ENCODE measurements at regions not wholly inside any gene's neighbourhood (a gene's known extent, or its start where the extent isn't known, plus 50 kb on each side); places are given as distances from the start of the nearest gene placed in this dataset.
A peak's percentile ranks its signal among the peaks of the same experiment; 100 is the strongest.

GRCh38 chr10:9305018-9305655 lies 1250.6 kb downstream of the GATA3 start:
- ATAC-seq (ENCODE audit: low read depth) (peak; percentile 56), DNase-seq (peak; percentile 19)
- Histone ChIP-seq H2BK15ac (ENCODE audit: low read depth, low read length) (no peak overlapping the region), H2BK5ac (ENCODE audit: low read depth, low read length, poor library complexity, severe bottlenecking) (no peak overlapping the region), H4K8ac (ENCODE audit: low read depth in 2 of 2, low read length in 2 of 2) (no peak overlapping the region), H3K9me1 (ENCODE audit: insufficient read depth, low read length) (no peaks in the 10 kb centered on the region), H3K9me3 (ENCODE audit: control insufficient read depth, insufficient read depth, low read length) (no peaks in the 10 kb centered on the region), H3K36me3 (ENCODE audit: control insufficient read depth, insufficient read depth, low read length) (no peaks in the 10 kb centered on the region), H2BK20ac (ENCODE audit: low read depth, low read length) (no peak overlapping the region), H2BK120ac (ENCODE audit: low read depth, low read length) (no peak overlapping the region), H3K79me1 (ENCODE audit: low read depth in 1 of 2, low read length in 2 of 2) (no peaks in the 10 kb centered on the region), H3K27me3 (ENCODE audit: control insufficient read depth, insufficient read depth, low read length) (no peaks in the 10 kb centered on the region), H4K91ac (ENCODE audit: insufficient read depth, low read depth, low read length) (no peak overlapping the region), H4K20me1 (ENCODE audit: insufficient read depth, low read length) (no peaks in the 10 kb centered on the region), H3K4me2 (ENCODE audit: low read depth, low read length) (no peak overlapping the region), H3K27ac (ENCODE audit: insufficient read depth, low read length) (no peak overlapping the region), H3K14ac (replicated peaks; ENCODE audit: low read depth, low read length) (no peak overlapping the region), H3K4me3 (ENCODE audit: insufficient read depth, low read depth, low read length) (no peak overlapping the region), H2AK5ac (ENCODE audit: low read depth, low read length) (no peak overlapping the region), H3K4me1 (ENCODE audit: control insufficient read depth, insufficient read depth, low read length) (no peaks in the 10 kb centered on the region), H3K56ac (ENCODE audit: extremely low read depth, insufficient read depth, low read length) (no peak overlapping the region), H2AK9ac (replicated peaks; ENCODE audit: low read depth, low read length, poor library complexity) (no peak overlapping the region), H3K18ac (ENCODE audit: low read depth, low read length) (no peak overlapping the region), H3K9ac (ENCODE audit: low read depth, low read length) (no peak overlapping the region), H2AFZ (replicated peaks; ENCODE audit: low read length, poor library complexity) (no peak overlapping the region), H4K5ac (ENCODE audit: low read depth, low read length) (no peak overlapping the region), H3K4ac (ENCODE audit: low read depth, low read length) (no peak overlapping the region), H3K23ac (ENCODE audit: low read depth, low read length) (no peak overlapping the region)
- CTCF ChIA-PET: no interaction called here
- 0% methylated on average over 1 of the region's 6 CpGs; no CpG with 5 or more reads in 1 of the 2 experiments for WGBS, 2 experiments (ENCODE audit: extremely low coverage in 2 of 2, insufficient read length in 1 of 2)
- BruUV-seq (replicated peaks): no TSS peak
- dilution Hi-C loops (cut with HindIII; ENCODE audit: low sequenced_read_pairs, unreplicated experiment) (no loop called here), intact Hi-C loops (cut with micrococcal nuclease) (loop anchor here (10.0 kb wide), 1 partner anchor 1550 kb away; no protein-coding TSS in a partner anchor), in situ Hi-C loops (cut with MboI; ENCODE audit: low sequenced_read_pairs) (no loop called here)
- POLR2A ChIA-PET (ENCODE audit: unreplicated experiment): interaction anchor here (0.6 kb wide), 1 partner anchor 1780 kb away, joined by 6 read pairs; no protein-coding TSS in a partner anchor
- TF ChIP-seq USF2 (IDR thresholded peaks at IDR 0.05; ENCODE audit: low read depth, low read length) (no peak), RCOR1 (IDR thresholded peaks at IDR 0.05; ENCODE audit: insufficient replicate concordance, low read length) (no peak), CHD1 (IDR thresholded peaks at IDR 0.05; ENCODE audit: low read depth, low read length) (no peak), CEBPB (IDR thresholded peaks at IDR 0.05; ENCODE audit: low read depth, low read length) (no peak), RAD21 (IDR thresholded peaks at IDR 0.05; ENCODE audit: low read length) (peak; percentile 58), FOS (IDR thresholded peaks at IDR 0.05; ENCODE audit: low read depth, low read length) (no peak), MAZ (IDR thresholded peaks at IDR 0.05; ENCODE audit: borderline replicate concordance, low read depth, low read length) (no peak), ELK1 (IDR thresholded peaks at IDR 0.05; ENCODE audit: borderline replicate concordance, low read depth, low read length) (no peak), MXI1 (IDR thresholded peaks at IDR 0.05; ENCODE audit: borderline replicate concordance, low read depth, low read length) (no peak), RFX5 (IDR thresholded peaks at IDR 0.05; ENCODE audit: low read depth, low read length) (no peak), BHLHE40 (IDR thresholded peaks at IDR 0.05; ENCODE audit: low read depth, low read length) (no peak), POLR2A (IDR thresholded peaks at IDR 0.05; ENCODE audit: low read depth, low read length) (no peak), MAFK (IDR thresholded peaks at IDR 0.05; ENCODE audit: low read depth, low read length) (no peak), SMC3 (IDR thresholded peaks at IDR 0.05; ENCODE audit: low read depth, low read length) (peak; percentile 28; the same call in 1 of the 2 replicates), NFE2L2 (IDR thresholded peaks at IDR 0.05; ENCODE audit: low read depth, low read length) (no peak)
- TF ChIP-seq, protein P1, sequence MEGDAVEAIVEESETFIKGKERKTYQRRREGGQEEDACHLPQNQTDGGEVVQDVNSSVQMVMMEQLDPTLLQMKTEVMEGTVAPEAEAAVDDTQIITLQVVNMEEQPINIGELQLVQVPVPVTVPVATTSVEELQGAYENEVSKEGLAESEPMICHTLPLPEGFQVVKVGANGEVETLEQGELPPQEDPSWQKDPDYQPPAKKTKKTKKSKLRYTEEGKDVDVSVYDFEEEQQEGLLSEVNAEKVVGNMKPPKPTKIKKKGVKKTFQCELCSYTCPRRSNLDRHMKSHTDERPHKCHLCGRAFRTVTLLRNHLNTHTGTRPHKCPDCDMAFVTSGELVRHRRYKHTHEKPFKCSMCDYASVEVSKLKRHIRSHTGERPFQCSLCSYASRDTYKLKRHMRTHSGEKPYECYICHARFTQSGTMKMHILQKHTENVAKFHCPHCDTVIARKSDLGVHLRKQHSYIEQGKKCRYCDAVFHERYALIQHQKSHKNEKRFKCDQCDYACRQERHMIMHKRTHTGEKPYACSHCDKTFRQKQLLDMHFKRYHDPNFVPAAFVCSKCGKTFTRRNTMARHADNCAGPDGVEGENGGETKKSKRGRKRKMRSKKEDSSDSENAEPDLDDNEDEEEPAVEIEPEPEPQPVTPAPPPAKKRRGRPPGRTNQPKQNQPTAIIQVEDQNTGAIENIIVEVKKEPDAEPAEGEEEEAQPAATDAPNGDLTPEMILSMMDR (conservative IDR thresholded peaks at IDR 0.05; ENCODE audit: low read depth, low read length): peak; percentile 55

Data from IMR-90 (cell line).